HFF-Myc (cell line): ENCODE measurements at regions not wholly inside any gene's neighbourhood (a gene's known extent, or its start where the extent isn't known, plus 50 kb on each side); places are given as distances from the start of the nearest gene placed in this dataset.
"Not testable (repeated sequence)": the region's sequence is repeated elsewhere in the genome, so short reads cannot be mapped to it uniquely, and the experiment has no call there.

Source experiments
- DNase-seq: peaks from one replicate; pipeline ENCODE4 v3.0.0-alpha.2; 2011; ENCODE audit warnings: low read depth; ENCODE audit errors: extremely low read depth
- H3K4me3 ChIP-seq: replicated peaks from 2 replicates; pipeline ENCODE4 v1.5.1; 2011; ENCODE audit warnings: low read depth, mild to moderate bottlenecking, control low read depth, low read length
- CTCF ChIP-seq: IDR thresholded peaks from 2 replicates; pipeline ENCODE4 v1.5.1; 2012; ENCODE audit warnings: mild to moderate bottlenecking, low read depth, low read length, control low read depth; ENCODE audit errors: missing control alignments

- no peak overlapping the region for H3K4me3 ChIP-seq
- TF ChIP-seq CTCF: no peak
- DNase-seq: no peak
Measured at GRCh38 chr14:86772075-86772474, 1220.9 kb downstream of the GALC start.

GRCh38 chr14:86770186-86770585 lies 1222.8 kb downstream of the GALC start:
- TF ChIP-seq CTCF: no peak
- no peak overlapping the region for H3K4me3 ChIP-seq
- no peak for DNase-seq

- no peak for TF ChIP-seq CTCF
- DNase-seq: no peak
- no peak overlapping the region for H3K4me3 ChIP-seq
Measured at GRCh38 chr14:86766469-86766868, 1226.5 kb downstream of the GALC start.

- DNase-seq: no peak
- TF ChIP-seq CTCF: no peak
- no peak overlapping the region for H3K4me3 ChIP-seq
Measured at GRCh38 chr14:86761611-86762010, 1231.4 kb downstream of the GALC start.

GRCh38 chr14:86756521-86757190 lies 1226.7 kb downstream of the FLRT2 start:
- no peak for DNase-seq
- TF ChIP-seq CTCF: no peak
- H3K4me3 ChIP-seq: no peak overlapping the region

GRCh38 chr14:86750488-86750887 lies 1220.5 kb downstream of the FLRT2 start:
- not testable (repeated sequence) for H3K4me3 ChIP-seq, DNase-seq

- TF ChIP-seq CTCF: no peak
- H3K4me3 ChIP-seq: no peak overlapping the region
- no peak for DNase-seq
Measured at GRCh38 chr14:86739761-86740160, 1209.8 kb downstream of the FLRT2 start.

GRCh38 chr14:86731427-86731826 lies 1201.5 kb downstream of the FLRT2 start:
- DNase-seq, H3K4me3 ChIP-seq: not testable (repeated sequence)
